ENCODE measurements at regions not wholly inside any gene's neighbourhood (a gene's known extent, or its start where the extent isn't known, plus 50 kb on each side); places are given as distances from the start of the nearest gene placed in this dataset.
"Not testable (repeated sequence)": the region's sequence is repeated elsewhere in the genome, so short reads cannot be mapped to it uniquely, and the experiment has no call there.

GRCh38 chr9:106784076-106784475 lies 78.9 kb upstream of the ZNF462 start:
- no peak for DNase-seq

GRCh38 chr9:106785200-106785599 lies 77.8 kb upstream of the ZNF462 start:
- no peak for DNase-seq

GRCh38 chr9:106788021-106788420 lies 74.9 kb upstream of the ZNF462 start:
- not testable (repeated sequence) for DNase-seq

GRCh38 chr9:106795031-106795430 lies 67.9 kb upstream of the ZNF462 start:
- no peak for DNase-seq

GRCh38 chr9:106796771-106797170 lies 66.2 kb upstream of the ZNF462 start:
- DNase-seq, result no peak

- DNase-seq, result no peak
Measured at GRCh38 chr9:106797299-106797698, 65.7 kb upstream of the ZNF462 start.

- DNase-seq, result no peak
Measured at GRCh38 chr9:106798016-106798799, 64.8 kb upstream of the ZNF462 start.

- no peak for DNase-seq
Measured at GRCh38 chr9:106799152-106799551, 63.8 kb upstream of the ZNF462 start.

- no peak for DNase-seq
Measured at GRCh38 chr9:106800701-106801270, 62.2 kb upstream of the ZNF462 start.

GRCh38 chr9:106801816-106802215 lies 61.1 kb upstream of the ZNF462 start:
- no peak for DNase-seq
